Pancreas (tissue), 10 donors: ENCODE measurements at regions not wholly inside any gene's neighbourhood (a gene's known extent, or its start where the extent isn't known, plus 50 kb on each side); places are given as distances from the start of the nearest gene placed in this dataset.

Experiments
- ATAC-seq, 4 donors: fragments of 200-7000 bp; cut with Tn5 transposase; one replicate each; pipeline versions ENCODE4 v1.8.0 to v1.9.1; 2020; ENCODE audit warnings: mild to moderate bottlenecking in 4 of 4, moderate library complexity in 4 of 4
- DNase-seq, 6 donors: peaks; one replicate each; pipeline ENCODE4 v3.0.0-alpha.2; 2020
- FAIRE-seq: peaks from 2 replicates; lab custom pipeline; 2012; peaks lifted over from hg19 to GRCh38; lab: Jason Lieb, UNC
- H3K27ac ChIP-seq, 4 donors: fragments of 200-600 bp; sonication (generic); 1 replicate in 3 of 4; 2 replicates in 1 of 4; pipeline versions ENCODE4 v1.5.0 to v1.8.0; 2020
- H3K27me3 ChIP-seq, 4 donors: fragments of 200-600 bp; one replicate each; pipeline ENCODE4 v1.8.0; 2021
- H3K36me3 ChIP-seq, 3 donors: fragments of 200-600 bp; sonication (generic) in 1 of 3; one replicate each; pipeline versions ENCODE4 v1.5.0 to v1.8.0; 2020 to 2021
- H3K4me1 ChIP-seq, 3 donors: fragments of 200-600 bp; one replicate each; pipeline ENCODE4 v1.8.0; 2021
- H3K4me3 ChIP-seq, 4 donors: fragments of 200-600 bp; sonication (generic) in 2 of 4; one replicate each; pipeline versions ENCODE4 v1.5.0 to v1.8.0; 2020 to 2021
- H3K9me3 ChIP-seq, 4 donors: fragments of 200-600 bp; one replicate each; pipeline ENCODE4 v1.8.0; 2021
- CTCF ChIP-seq, 4 donors: fragments of 200-600 bp; sonication (generic) in 3 of 4; IDR thresholded peaks; one replicate each; pipeline versions ENCODE4 v1.5.0 to v1.8.0; 2021; ENCODE audit warnings: antibody characterized with exemption in 4 of 4
- WGBS, 2 donors: extraction: QIAGEN DNeasy Blood & Tissue Kit; methylation state at CpG; one replicate each; pipeline ENCODE4 v1.1.7; 2013; 5-methylcytosine and 5-hydroxymethylcytosine counted together
- intact Hi-C, 3 donors: fragments of 100-400 bp; cut with DNase I; formaldehyde crosslinking; loops; one replicate each; pipeline versions ENCODE4 v1.11.1 to v1.14.2; 2022
- donor health status: healthy with polysubstance abuse.
- donor health status: DM: no; HTN: no; CAD: no; lungs with moderate emphysema.
- donor health status: DM: no; HTN: no; CAD: no.
- donor health status: control.
- donor health status: control.
- donor health status: Bipolar disorder and iron deficiency.
- donor health status: DM: yes; HTN: yes; CAD: no.
- donor health status: DM: no; HTN: no; CAD: no.
- donor health status: DM: no; HTN: no; CAD: no.
- donor health status: DM: yes; HTN: yes; CAD: no.

- ATAC-seq (no peak), DNase-seq (no peak), FAIRE-seq (no peak)
- no peaks in the 10 kb centered on the region for H3K9me3 ChIP-seq
- no peaks in the 10 kb centered on the region for H3K27me3 ChIP-seq
- H3K36me3 ChIP-seq, result no peaks in the 10 kb centered on the region
- WGBS, 2 donors, result 51 to 64% methylated on average over 9 of the region's 9 CpGs
- H3K4me3 ChIP-seq, result no peak overlapping the region
- TF ChIP-seq CTCF (IDR thresholded peaks at IDR 0.05), result no peak
- intact Hi-C loops, result no loop called here
- no peaks in the 10 kb centered on the region for H3K4me1 ChIP-seq
- no peak overlapping the region for H3K27ac ChIP-seq
Measured at GRCh38 chr13:106311004-106311403, 224.5 kb downstream of the EFNB2 start.

- ATAC-seq (no peak), FAIRE-seq (no peak), DNase-seq (no peak)
- 74 to 88% methylated on average over 1 of the region's 1 CpG for WGBS, 2 donors
- Histone ChIP-seq H3K36me3 (no peaks in the 10 kb centered on the region), H3K9me3 (no peaks in the 10 kb centered on the region), H3K27me3 (no peaks in the 10 kb centered on the region), H3K4me3 (no peak overlapping the region), H3K27ac (no peak overlapping the region), H3K4me1 (no peaks in the 10 kb centered on the region)
- intact Hi-C loops, result no loop called here
- TF ChIP-seq CTCF (IDR thresholded peaks at IDR 0.05), result no peak
Measured at GRCh38 chr13:106310291-106310865, 225.1 kb downstream of the EFNB2 start.

GRCh38 chr13:106306748-106307277 is 228.6 kb downstream of the EFNB2 start:
- H3K4me1 ChIP-seq, result no peaks in the 10 kb centered on the region
- 58 to 65% methylated on average over 6 of the region's 6 CpGs for WGBS, 2 donors
- intact Hi-C loops, result no loop called here
- TF ChIP-seq CTCF (IDR thresholded peaks at IDR 0.05), result no peak
- no peaks in the 10 kb centered on the region for H3K36me3 ChIP-seq
- FAIRE-seq, result no peak
- no peaks in the 10 kb centered on the region for H3K27me3 ChIP-seq
- H3K4me3 ChIP-seq, result no peak overlapping the region
- no peaks in the 10 kb centered on the region for H3K9me3 ChIP-seq
- ATAC-seq, result no peak
- no peak overlapping the region for H3K27ac ChIP-seq
- DNase-seq, result no peak

- intact Hi-C loops, result no loop called here
- no peaks in the 10 kb centered on the region for H3K4me1 ChIP-seq
- H3K36me3 ChIP-seq, result no peaks in the 10 kb centered on the region
- H3K27me3 ChIP-seq, result no peaks in the 10 kb centered on the region
- FAIRE-seq, result no peak
- no peak for TF ChIP-seq CTCF (IDR thresholded peaks at IDR 0.05)
- H3K4me3 ChIP-seq, result no peak overlapping the region
- H3K9me3 ChIP-seq, result no peaks in the 10 kb centered on the region
- no peak for ATAC-seq
- WGBS, 2 donors, result 79 to 80% methylated on average over 2 of the region's 2 CpGs
- no peak overlapping the region for H3K27ac ChIP-seq
- DNase-seq, result no peak
Measured at GRCh38 chr13:106302843-106303242, 232.6 kb downstream of the EFNB2 start.

- Histone ChIP-seq H3K27me3 (no peaks in the 10 kb centered on the region), H3K27ac (no peak overlapping the region), H3K4me3 (no peak overlapping the region), H3K36me3 (no peaks in the 10 kb centered on the region), H3K4me1 (no peaks in the 10 kb centered on the region), H3K9me3 (no peaks in the 10 kb centered on the region)
- no peak for FAIRE-seq
- ATAC-seq, result no peak
- DNase-seq, result no peak
- 68 to 97% methylated on average over 1 of the region's 1 CpG for whole genome bisulfite sequencing, 2 donors
- no peak for TF ChIP-seq CTCF (IDR thresholded peaks at IDR 0.05)
- intact Hi-C loops, result no loop called here
Measured at GRCh38 chr13:106302011-106302410, 233.5 kb downstream of the EFNB2 start.
